Bronchial epithelial cell (primary cell): ENCODE measurements at regions not wholly inside any gene's neighbourhood (a gene's known extent, or its start where the extent isn't known, plus 50 kb on each side); places are given as distances from the start of the nearest gene placed in this dataset.

Source experiments
- DNase-seq: peaks from one replicate; pipeline ENCODE4 v3.0.0-alpha.2; 2010; ENCODE audit warnings: low read depth
- FAIRE-seq: peaks from 2 replicates; lab custom pipeline; 2011; peaks lifted over from hg19 to GRCh38; lab: Jason Lieb, UNC
- H3K27me3 ChIP-seq: 2 replicates; pipeline ENCODE4 v1.5.1; 2011; ENCODE audit warnings: low read length; ENCODE audit not compliant: control insufficient read depth, insufficient read depth
- H3K36me3 ChIP-seq: 2 replicates; pipeline ENCODE4 v1.5.1; 2011; ENCODE audit warnings: low read length; ENCODE audit not compliant: control insufficient read depth, insufficient read depth
- H3K4me3 ChIP-seq: 2 replicates; pipeline ENCODE4 v1.5.1; 2011; ENCODE audit warnings: mild to moderate bottlenecking, low read depth, low read length, control low read depth
- CTCF ChIP-seq: IDR thresholded peaks from 2 replicates; pipeline ENCODE4 v1.5.1; 2011; ENCODE audit warnings: mild to moderate bottlenecking, moderate library complexity, low read length, control low read depth, inconsistent platforms; ENCODE audit not compliant: insufficient read depth, severe bottlenecking

- TF ChIP-seq CTCF = no peak
- DNase-seq = no peak
- Histone ChIP-seq H3K27me3 (no peaks in the 10 kb centered on the region), H3K36me3 (no peaks in the 10 kb centered on the region), H3K4me3 (no peak overlapping the region)
- no peak for FAIRE-seq
Observed at GRCh38 chr4:23070848-23071570, 378.3 kb downstream of the GBA3 start.

DNA sequence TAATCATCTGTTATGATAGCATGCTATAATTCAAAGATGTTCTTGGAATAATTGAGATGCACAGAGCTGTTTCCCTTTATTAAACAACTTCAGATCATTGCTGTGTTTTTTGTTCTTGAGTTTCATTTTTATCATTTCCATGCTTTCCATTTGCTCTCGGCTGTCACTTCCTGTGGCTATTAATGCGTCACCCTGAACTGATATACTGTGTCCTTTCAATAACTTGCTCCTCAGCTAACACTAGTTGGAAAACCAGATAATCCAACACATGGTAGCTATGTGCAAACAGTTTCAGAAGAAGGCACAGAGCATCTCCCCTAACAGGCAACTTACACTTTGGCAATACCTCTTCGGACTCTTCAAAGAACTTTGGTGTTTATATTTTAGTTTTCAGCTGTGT, 376.0 kb downstream of the GBA3 start:
- DNase-seq (no peak), FAIRE-seq (no peak)
- TF ChIP-seq CTCF = no peak
- Histone ChIP-seq H3K27me3 (no peaks in the 10 kb centered on the region), H3K36me3 (no peaks in the 10 kb centered on the region), H3K4me3 (no peak overlapping the region)

DNA sequence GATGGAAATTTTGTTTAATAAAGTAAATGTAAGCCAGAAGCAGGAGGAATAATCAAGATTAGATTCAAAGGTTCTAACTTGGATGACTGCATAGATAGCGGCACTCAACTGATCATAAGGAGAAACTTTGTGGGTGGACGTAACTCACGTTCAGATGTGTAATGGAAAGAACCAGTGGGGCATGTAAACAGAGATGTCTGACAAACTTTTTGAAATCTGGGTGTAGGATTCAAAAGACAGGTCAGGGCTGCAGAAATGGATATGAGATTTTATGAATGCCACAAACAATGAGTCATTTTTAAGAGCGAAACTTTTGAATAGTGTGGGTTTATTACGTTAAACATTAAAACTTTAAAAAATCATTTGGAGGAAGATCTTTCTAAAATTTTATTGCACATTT, 375.6 kb downstream of the GBA3 start:
- no peak for TF ChIP-seq CTCF
- DNase-seq (no peak), FAIRE-seq (no peak)
- no peak overlapping the region for H3K4me3 ChIP-seq
- no peaks in the 10 kb centered on the region for H3K27me3 ChIP-seq
- H3K36me3 ChIP-seq = no peaks in the 10 kb centered on the region

- no peak for TF ChIP-seq CTCF
- Histone ChIP-seq H3K4me3 (no peak overlapping the region), H3K27me3 (no peaks in the 10 kb centered on the region), H3K36me3 (no peaks in the 10 kb centered on the region)
- FAIRE-seq (no peak), DNase-seq (no peak)
Observed at GRCh38 chr4:23062188-23062587, 369.5 kb downstream of the GBA3 start.

DNA sequence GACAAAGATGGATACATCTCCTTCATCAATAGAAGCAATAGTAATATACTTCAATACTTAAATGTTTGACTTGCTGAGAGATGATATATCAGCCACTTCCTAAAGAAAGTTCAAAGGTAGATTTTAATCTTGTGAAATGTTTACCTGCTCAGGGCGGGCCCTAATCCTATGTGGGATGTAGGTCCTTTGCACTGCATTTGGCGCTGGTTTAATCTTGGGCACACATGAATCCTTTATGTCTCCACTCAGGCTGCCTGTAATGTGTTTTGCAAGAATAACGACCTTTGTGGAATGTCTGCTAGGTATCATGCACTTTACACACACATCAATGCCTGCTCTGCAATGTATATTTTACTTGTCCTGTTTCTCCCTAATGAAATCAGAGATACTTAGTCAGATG, 368.7 kb downstream of the GBA3 start:
- FAIRE-seq (no peak), DNase-seq (no peak)
- Histone ChIP-seq H3K4me3 (no peak overlapping the region), H3K36me3 (no peaks in the 10 kb centered on the region), H3K27me3 (no peaks in the 10 kb centered on the region)
- no peak for TF ChIP-seq CTCF

- TF ChIP-seq CTCF = no peak
- DNase-seq (no peak), FAIRE-seq (no peak)
- no peak overlapping the region for H3K4me3 ChIP-seq
- no peaks in the 10 kb centered on the region for H3K27me3 ChIP-seq
- no peaks in the 10 kb centered on the region for H3K36me3 ChIP-seq
Observed at GRCh38 chr4:23060776-23061175, 368.0 kb downstream of the GBA3 start.
